Prostate gland (tissue), 2 donors: ENCODE measurements at regions not wholly inside any gene's neighbourhood (a gene's known extent, or its start where the extent isn't known, plus 50 kb on each side); places are given as distances from the start of the nearest gene placed in this dataset.

Source experiments
- DNase-seq: peaks from one replicate; pipeline ENCODE4 v3.0.0-alpha.2; 2019; ENCODE audit warnings: low spot score
- H3K27ac ChIP-seq, 2 donors: fragments of 200-600 bp; sonication (generic); 2 replicates each; pipeline ENCODE4 v1.5.1; 2017 to 2019
- H3K27me3 ChIP-seq: fragments of 200-600 bp; sonication (generic); replicated peaks from 2 replicates; pipeline ENCODE4 v1.5.1; 2019; ENCODE audit not compliant: insufficient read depth
- H3K36me3 ChIP-seq, 2 donors: fragments of 200-600 bp; sonication (generic); 1 replicate in 1 of 2; 2 replicates in 1 of 2; pipeline versions ENCODE4 v1.5.1 to v1.8.1; 2017 to 2019
- H3K4me1 ChIP-seq: fragments of 200-600 bp; sonication (generic); replicated peaks from 2 replicates; pipeline ENCODE4 v1.5.1; 2019
- H3K4me3 ChIP-seq, 2 donors: fragments of 200-600 bp; sonication (generic); 2 replicates each; pipeline ENCODE4 v1.5.1; 2017 to 2019
- H3K9me3 ChIP-seq: fragments of 200-600 bp; sonication (generic); 2 replicates; pipeline ENCODE4 v1.5.1; 2017
- CTCF ChIP-seq, 4 experiments: fragments of 200-600 bp in 2 of 4; fragments of 450-650 bp in 2 of 4; sonication (generic) in 2 of 4; IDR thresholded peaks; 1 replicate in 3 of 4; 2 replicates in 1 of 4; pipeline ENCODE4 v1.5.1; 2016 to 2019; ENCODE audit warnings: antibody characterized with exemption in 4 of 4, mild to moderate bottlenecking in 2 of 4, moderate library complexity in 2 of 4
- POLR2A ChIP-seq: fragments of 450-650 bp; IDR thresholded peaks from one replicate; pipeline ENCODE4 v1.6.1; 2016; ENCODE audit warnings: antibody characterized with exemption, mild to moderate bottlenecking
- POLR2AphosphoS5 ChIP-seq: sonication (generic); formaldehyde crosslinking; IDR thresholded peaks from one replicate; pipeline ENCODE4 v1.6.1; 2017; ENCODE audit warnings: antibody characterized with exemption
- WGBS: methylation state at CpG from one replicate; pipeline ENCODE4 v1.1.5; 2018; 5-methylcytosine and 5-hydroxymethylcytosine counted together
- intact Hi-C: fragments of 100-400 bp; cut with DNase I; formaldehyde crosslinking; loops from one replicate; pipeline ENCODE4 v1.14.2; 2022

GRCh38 chr12:59414051-59414450 is 181.8 kb upstream of the SLC16A7 start:
- Histone ChIP-seq H3K27ac (no peak overlapping the region), H3K36me3 (no peaks in the 10 kb centered on the region), H3K4me3 (no peak overlapping the region), H3K9me3 (no peaks in the 10 kb centered on the region), H3K4me1 (no peaks in the 10 kb centered on the region), H3K27me3 (no peaks in the 10 kb centered on the region)
- WGBS, result 77% methylated on average over 1 of the region's 1 CpG
- no peak for DNase-seq
- intact Hi-C loops, result no loop called here
- TF ChIP-seq CTCF (IDR thresholded peaks at IDR 0.05) (no peak), POLR2AphosphoS5 (no peak), POLR2A (no peak)

- H3K9me3 ChIP-seq, result no peaks in the 10 kb centered on the region
- 19% methylated on average over 1 of the region's 1 CpG for WGBS
- DNase-seq, result no peak
- H3K36me3 ChIP-seq, result no peaks in the 10 kb centered on the region
- H3K27ac ChIP-seq, result no peak overlapping the region
- H3K4me3 ChIP-seq, result no peak overlapping the region
- intact Hi-C loops, result loop anchor here (10.0 kb wide), 1 partner anchor 396 kb away; no protein-coding TSS in a partner anchor
- no peaks in the 10 kb centered on the region for H3K27me3 ChIP-seq
- no peak for TF ChIP-seq POLR2A
- no peaks in the 10 kb centered on the region for H3K4me1 ChIP-seq
Measured at GRCh38 chr12:59408431-59408830, 187.4 kb upstream of the SLC16A7 start.

GRCh38 chr12:59407799-59408198 is 188.0 kb upstream of the SLC16A7 start:
- no peak overlapping the region for H3K4me3 ChIP-seq
- intact Hi-C loops, result loop anchor here (10.0 kb wide), 1 partner anchor 397 kb away; no protein-coding TSS in a partner anchor
- no peak for TF ChIP-seq CTCF (IDR thresholded peaks at IDR 0.05)
- TF ChIP-seq POLR2AphosphoS5, result no peak
- TF ChIP-seq POLR2A, result no peak
- H3K4me1 ChIP-seq, result no peaks in the 10 kb centered on the region
- H3K9me3 ChIP-seq, result no peaks in the 10 kb centered on the region
- H3K27ac ChIP-seq, result no peak overlapping the region
- WGBS, result 58% methylated on average over 2 of the region's 2 CpGs
- no peaks in the 10 kb centered on the region for H3K27me3 ChIP-seq
- no peak for DNase-seq
- H3K36me3 ChIP-seq, result no peaks in the 10 kb centered on the region

- Histone ChIP-seq H3K36me3 (no peaks in the 10 kb centered on the region), H3K4me1 (no peaks in the 10 kb centered on the region), H3K27me3 (no peaks in the 10 kb centered on the region), H3K4me3 (no peak overlapping the region), H3K27ac (no peak overlapping the region), H3K9me3 (no peaks in the 10 kb centered on the region)
- intact Hi-C loops, result loop anchor here (10.0 kb wide), 1 partner anchor 399 kb away; no protein-coding TSS in a partner anchor
- TF ChIP-seq POLR2A (no peak), CTCF (IDR thresholded peaks at IDR 0.05) (no peak), POLR2AphosphoS5 (no peak)
- no peak for DNase-seq
Measured at GRCh38 chr12:59405992-59406391, 189.8 kb upstream of the SLC16A7 start.

- Histone ChIP-seq H3K36me3 (no peaks in the 10 kb centered on the region), H3K27ac (no peak overlapping the region), H3K9me3 (no peaks in the 10 kb centered on the region), H3K27me3 (no peaks in the 10 kb centered on the region), H3K4me3 (no peak overlapping the region), H3K4me1 (no peaks in the 10 kb centered on the region)
- intact Hi-C loops, result loop anchor here (10.0 kb wide), 1 partner anchor 401 kb away; no protein-coding TSS in a partner anchor
- no peak for DNase-seq
- TF ChIP-seq POLR2AphosphoS5, result no peak
- TF ChIP-seq CTCF (IDR thresholded peaks at IDR 0.05), result no peak
- no peak for TF ChIP-seq POLR2A
Measured at GRCh38 chr12:59404109-59404650, 191.6 kb upstream of the SLC16A7 start.
